HEK293T (cell line): ENCODE measurements at regions not wholly inside any gene's neighbourhood (a gene's known extent, or its start where the extent isn't known, plus 50 kb on each side); places are given as distances from the start of the nearest gene placed in this dataset.

Experiments
- ARNT ChIP-seq: fragments of 450-650 bp; IDR thresholded peaks from 2 replicates; pipeline ENCODE4 v1.6.1; 2017; ENCODE audit warnings: mild to moderate bottlenecking
- BHLHE40 ChIP-seq: fragments of 450-650 bp; IDR thresholded peaks from 2 replicates; pipeline ENCODE4 v1.6.1; 2016; ENCODE audit warnings: mild to moderate bottlenecking, moderate library complexity, borderline replicate concordance
- FOXM1 ChIP-seq: fragments of 450-650 bp; IDR thresholded peaks from 2 replicates; pipeline ENCODE4 v1.6.1; 2017; ENCODE audit warnings: mild to moderate bottlenecking, borderline replicate concordance
- HDGF ChIP-seq: fragments of 450-650 bp; IDR thresholded peaks from 2 replicates; pipeline ENCODE4 v1.6.1; 2017; ENCODE audit warnings: antibody characterized with exemption, borderline replicate concordance
- LEF1 ChIP-seq: fragments of 450-650 bp; IDR thresholded peaks from 2 replicates; pipeline ENCODE4 v1.6.1; 2017; ENCODE audit warnings: mild to moderate bottlenecking, borderline replicate concordance
- PKNOX1 ChIP-seq: fragments of 450-650 bp; IDR thresholded peaks from 2 replicates; pipeline ENCODE4 v1.6.1; 2016
- SP1 ChIP-seq: fragments of 450-650 bp; IDR thresholded peaks from 2 replicates; pipeline ENCODE4 v1.6.1; 2017
- SUZ12 ChIP-seq: fragments of 450-650 bp; IDR thresholded peaks from 2 replicates; pipeline ENCODE4 v1.6.1; 2016; ENCODE audit warnings: mild to moderate bottlenecking
- ZNF384 ChIP-seq: fragments of 450-650 bp; IDR thresholded peaks from 2 replicates; pipeline ENCODE4 v1.6.1; 2016

GRCh38 chr2:82507657-82508056 is 1951.4 kb downstream of the SUCLG1 start:
- TF ChIP-seq ARNT (no peak), LEF1 (no peak), FOXM1 (no peak), HDGF (no peak), SUZ12 (no peak), ZNF384 (no peak), SP1 (no peak), PKNOX1 (no peak), BHLHE40 (no peak)
